ENCODE measurements at regions not wholly inside any gene's neighbourhood (a gene's known extent, or its start where the extent isn't known, plus 50 kb on each side); places are given as distances from the start of the nearest gene placed in this dataset.

DNA sequence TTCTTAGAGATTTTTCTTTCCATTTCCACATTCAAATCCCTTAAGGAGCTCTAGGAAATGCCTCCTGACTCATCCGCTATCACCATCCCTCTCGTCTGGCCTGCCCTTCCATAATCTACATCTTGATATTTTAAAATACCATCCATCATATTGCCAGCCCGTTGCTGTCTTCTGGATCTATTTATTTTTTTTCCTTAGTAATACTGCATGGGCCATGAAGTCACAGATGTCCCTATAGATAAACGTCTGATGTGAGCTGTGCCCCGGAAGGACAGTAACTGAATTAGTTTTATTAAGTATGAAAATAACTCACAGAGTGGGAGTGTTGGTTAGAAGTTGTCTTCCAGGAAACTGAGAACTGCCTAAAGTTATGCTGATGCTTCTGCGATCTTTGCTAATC, 76.2 kb downstream of the KLF6 start:
- peaks cover 3% of the 10 kb centered on the region for H3K9me3 ChIP-seq (ENCODE audit: control insufficient read depth, low read length)
- H3K27ac ChIP-seq (ENCODE audit: low read depth, low read length, severe bottlenecking), result peak overlapping the region; percentile 54
- 72 to 80% methylated on average over 1 to 3 of the region's 6 CpGs for WGBS, 2 experiments (ENCODE audit: insufficient coverage in 2 of 2)
- peaks cover 14% of the 10 kb centered on the region for H3K4me1 ChIP-seq (ENCODE audit: control insufficient read depth, insufficient read depth, low read length, poor library complexity, severe bottlenecking)
- H3K4me3 ChIP-seq (ENCODE audit: extremely low read depth, insufficient read depth, low read length, poor library complexity, severe bottlenecking), result no peak overlapping the region
- no peaks in the 10 kb centered on the region for H3K36me3 ChIP-seq (ENCODE audit: control insufficient read depth, insufficient read depth, low read length)

- Histone ChIP-seq H3K4me3 (ENCODE audit: extremely low read depth, insufficient read depth, low read length, poor library complexity, severe bottlenecking) (no peak overlapping the region), H3K4me1 (ENCODE audit: control insufficient read depth, insufficient read depth, low read length, poor library complexity, severe bottlenecking) (peaks cover 19% of the 10 kb centered on the region), H3K27ac (ENCODE audit: low read depth, low read length, severe bottlenecking) (no peak overlapping the region), H3K36me3 (ENCODE audit: control insufficient read depth, insufficient read depth, low read length) (no peaks in the 10 kb centered on the region), H3K9me3 (ENCODE audit: control insufficient read depth, low read length) (no peaks in the 10 kb centered on the region)
- WGBS, 2 experiments (ENCODE audit: insufficient coverage in 2 of 2), result 93 to 94% methylated on average over 9 to 10 of the region's 10 CpGs
Measured at GRCh38 chr10:3704565-3705325, 80.3 kb downstream of the KLF6 start.

- 100% methylated on average over 1 of the region's 1 CpG; no CpG with 5 or more reads in 1 of the 2 experiments for WGBS, 2 experiments (ENCODE audit: insufficient coverage in 2 of 2)
- Histone ChIP-seq H3K4me3 (ENCODE audit: extremely low read depth, insufficient read depth, low read length, poor library complexity, severe bottlenecking) (no peak overlapping the region), H3K27ac (ENCODE audit: low read depth, low read length, severe bottlenecking) (no peak overlapping the region)
Measured at GRCh38 chr10:3702569-3702968, 82.4 kb downstream of the KLF6 start.

GRCh38 chr10:3702056-3702546, 82.9 kb downstream of the KLF6 start:
- H3K4me1 ChIP-seq (ENCODE audit: control insufficient read depth, insufficient read depth, low read length, poor library complexity, severe bottlenecking), result peaks cover 8% of the 10 kb centered on the region
- no peaks in the 10 kb centered on the region for H3K36me3 ChIP-seq (ENCODE audit: control insufficient read depth, insufficient read depth, low read length)
- no peak overlapping the region for H3K4me3 ChIP-seq (ENCODE audit: extremely low read depth, insufficient read depth, low read length, poor library complexity, severe bottlenecking)
- H3K9me3 ChIP-seq (ENCODE audit: control insufficient read depth, low read length), result no peaks in the 10 kb centered on the region
- WGBS, 2 experiments (ENCODE audit: insufficient coverage in 2 of 2), result 92 to 96% methylated on average over 6 to 8 of the region's 11 CpGs
- H3K27ac ChIP-seq (ENCODE audit: low read depth, low read length, severe bottlenecking), result no peak overlapping the region

More at GRCh38 chr10:3702569-3702968, 82.4 kb downstream of the KLF6 start:
- Histone ChIP-seq H3K9me3 (ENCODE audit: control insufficient read depth, low read length) (no peaks in the 10 kb centered on the region), H3K4me1 (ENCODE audit: control insufficient read depth, insufficient read depth, low read length, poor library complexity, severe bottlenecking) (peaks cover 8% of the 10 kb centered on the region), H3K36me3 (ENCODE audit: control insufficient read depth, insufficient read depth, low read length) (no peaks in the 10 kb centered on the region)

DNA sequence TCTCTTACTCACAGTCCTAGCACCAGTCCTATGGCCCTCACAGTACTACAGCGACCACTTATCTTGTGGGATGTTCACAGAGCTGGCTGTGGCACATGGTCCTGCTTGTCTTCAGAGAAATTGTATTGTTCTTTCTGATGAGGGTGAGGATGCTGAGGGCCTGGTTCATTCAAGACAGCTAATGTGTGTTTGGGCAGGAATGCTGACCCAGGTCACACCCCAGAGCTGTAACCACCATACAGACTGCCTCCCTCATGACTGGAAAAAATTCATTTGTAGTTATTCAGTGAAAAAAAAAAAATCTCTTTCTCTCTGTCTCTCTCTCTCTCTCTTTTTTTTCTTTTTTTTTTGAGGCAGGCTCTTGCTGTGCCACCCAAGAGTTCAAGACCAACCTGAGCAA, 83.5 kb downstream of the KLF6 start:
- Histone ChIP-seq H3K4me1 (ENCODE audit: control insufficient read depth, insufficient read depth, low read length, poor library complexity, severe bottlenecking) (peaks cover 8% of the 10 kb centered on the region), H3K4me3 (ENCODE audit: extremely low read depth, insufficient read depth, low read length, poor library complexity, severe bottlenecking) (no peak overlapping the region), H3K9me3 (ENCODE audit: control insufficient read depth, low read length) (no peaks in the 10 kb centered on the region), H3K27ac (ENCODE audit: low read depth, low read length, severe bottlenecking) (no peak overlapping the region), H3K36me3 (ENCODE audit: control insufficient read depth, insufficient read depth, low read length) (no peaks in the 10 kb centered on the region)
- no CpG with 5 or more reads among the region's 1 CpG for WGBS, 2 experiments (ENCODE audit: insufficient coverage in 2 of 2)

- Histone ChIP-seq H3K4me3 (ENCODE audit: extremely low read depth, insufficient read depth, low read length, poor library complexity, severe bottlenecking) (no peak overlapping the region), H3K36me3 (ENCODE audit: control insufficient read depth, insufficient read depth, low read length) (no peaks in the 10 kb centered on the region), H3K27ac (ENCODE audit: low read depth, low read length, severe bottlenecking) (no peak overlapping the region), H3K4me1 (ENCODE audit: control insufficient read depth, insufficient read depth, low read length, poor library complexity, severe bottlenecking) (peaks cover 8% of the 10 kb centered on the region), H3K9me3 (ENCODE audit: control insufficient read depth, low read length) (no peaks in the 10 kb centered on the region)
- 91 to 100% methylated on average over 1 of the region's 3 CpGs for WGBS, 2 experiments (ENCODE audit: insufficient coverage in 2 of 2)
Measured at GRCh38 chr10:3700531-3701076, 84.4 kb downstream of the KLF6 start.

DNA sequence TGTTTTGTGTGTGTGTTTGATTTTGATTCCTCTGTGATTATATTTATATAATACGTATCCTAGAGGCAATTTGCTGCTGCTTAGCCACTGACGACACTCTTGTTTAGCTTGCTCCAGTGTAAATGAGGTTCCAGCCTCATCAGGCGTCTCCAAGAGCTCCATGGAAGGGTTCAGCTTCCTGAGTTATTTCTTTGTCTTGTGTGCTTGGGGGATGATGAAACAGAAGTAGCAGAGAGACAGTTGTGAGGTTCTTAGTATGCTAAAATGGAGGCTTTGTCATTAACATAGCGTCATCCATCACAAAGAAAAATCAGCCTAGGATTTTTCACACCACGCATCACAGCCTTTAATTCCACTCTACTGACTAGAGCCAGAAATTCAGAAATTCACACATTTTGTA, 85.1 kb downstream of the KLF6 start:
- Histone ChIP-seq H3K4me1 (ENCODE audit: control insufficient read depth, insufficient read depth, low read length, poor library complexity, severe bottlenecking) (peaks cover 8% of the 10 kb centered on the region), H3K36me3 (ENCODE audit: control insufficient read depth, insufficient read depth, low read length) (no peaks in the 10 kb centered on the region), H3K4me3 (ENCODE audit: extremely low read depth, insufficient read depth, low read length, poor library complexity, severe bottlenecking) (no peak overlapping the region), H3K27ac (ENCODE audit: low read depth, low read length, severe bottlenecking) (no peak overlapping the region), H3K9me3 (ENCODE audit: control insufficient read depth, low read length) (no peaks in the 10 kb centered on the region)
- 56 to 80% methylated on average over 2 to 3 of the region's 5 CpGs for WGBS, 2 experiments (ENCODE audit: insufficient coverage in 2 of 2)

DNA sequence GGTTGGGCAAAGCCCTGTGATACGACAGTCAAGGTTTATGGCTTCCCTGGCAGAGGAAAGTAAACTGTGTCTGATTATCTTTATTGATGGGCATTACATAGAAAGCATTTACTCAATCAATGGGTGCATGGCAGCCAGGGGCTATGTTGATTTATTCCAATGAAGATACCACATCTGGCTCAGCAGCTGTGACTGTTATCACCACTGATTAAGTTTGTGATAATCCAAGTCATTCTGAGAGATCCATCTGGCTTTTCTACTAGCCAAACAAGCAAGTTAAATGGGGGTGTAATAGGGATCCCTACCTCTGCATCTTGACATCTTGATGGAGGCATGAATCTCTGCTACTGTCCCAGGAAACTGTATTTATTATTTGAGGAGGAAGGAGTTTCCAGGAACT, 86.7 kb downstream of the KLF6 start:
- Histone ChIP-seq H3K36me3 (ENCODE audit: control insufficient read depth, insufficient read depth, low read length) (no peaks in the 10 kb centered on the region), H3K4me3 (ENCODE audit: extremely low read depth, insufficient read depth, low read length, poor library complexity, severe bottlenecking) (no peak overlapping the region), H3K9me3 (ENCODE audit: control insufficient read depth, low read length) (no peaks in the 10 kb centered on the region), H3K27ac (ENCODE audit: low read depth, low read length, severe bottlenecking) (no peak overlapping the region), H3K4me1 (ENCODE audit: control insufficient read depth, insufficient read depth, low read length, poor library complexity, severe bottlenecking) (peaks cover 4% of the 10 kb centered on the region)
- 80% methylated on average over 1 of the region's 1 CpG; no CpG with 5 or more reads in 1 of the 2 experiments for WGBS, 2 experiments (ENCODE audit: insufficient coverage in 2 of 2)

GRCh38 chr10:3693698-3694080, 91.3 kb downstream of the KLF6 start:
- no peaks in the 10 kb centered on the region for H3K9me3 ChIP-seq (ENCODE audit: control insufficient read depth, low read length)
- peaks cover 17% of the 10 kb centered on the region for H3K4me1 ChIP-seq (ENCODE audit: control insufficient read depth, insufficient read depth, low read length, poor library complexity, severe bottlenecking)
- WGBS, 2 experiments (ENCODE audit: insufficient coverage in 2 of 2), result no CpG with 5 or more reads among the region's 1 CpG
- H3K27ac ChIP-seq (ENCODE audit: low read depth, low read length, severe bottlenecking), result no peak overlapping the region
- H3K36me3 ChIP-seq (ENCODE audit: control insufficient read depth, insufficient read depth, low read length), result no peaks in the 10 kb centered on the region
- H3K4me3 ChIP-seq (ENCODE audit: extremely low read depth, insufficient read depth, low read length, poor library complexity, severe bottlenecking), result no peak overlapping the region

GRCh38 chr10:3693022-3693697, 91.8 kb downstream of the KLF6 start:
- no peaks in the 10 kb centered on the region for H3K9me3 ChIP-seq (ENCODE audit: control insufficient read depth, low read length)
- no peak overlapping the region for H3K27ac ChIP-seq (ENCODE audit: low read depth, low read length, severe bottlenecking)
- peaks cover 17% of the 10 kb centered on the region for H3K4me1 ChIP-seq (ENCODE audit: control insufficient read depth, insufficient read depth, low read length, poor library complexity, severe bottlenecking)
- no peak overlapping the region for H3K4me3 ChIP-seq (ENCODE audit: extremely low read depth, insufficient read depth, low read length, poor library complexity, severe bottlenecking)
- WGBS, 2 experiments (ENCODE audit: insufficient coverage in 2 of 2), result 97 to 100% methylated on average over 4 to 9 of the region's 11 CpGs
- no peaks in the 10 kb centered on the region for H3K36me3 ChIP-seq (ENCODE audit: control insufficient read depth, insufficient read depth, low read length)
